CD1c-positive myeloid dendritic cell (primary cell): ENCODE measurements at regions not wholly inside any gene's neighbourhood (a gene's known extent, or its start where the extent isn't known, plus 50 kb on each side); places are given as distances from the start of the nearest gene placed in this dataset.
"Not testable (repeated sequence)": the region's sequence is repeated elsewhere in the genome, so short reads cannot be mapped to it uniquely, and the experiment has no call there.

Experiments
- DNase-seq: peaks from one replicate; pipeline ENCODE4 v3.0.0-alpha.2; 2016; ENCODE audit errors: extremely low spot score

- no peak for DNase-seq
Measured at GRCh38 chr11:103805688-103806009, 230.8 kb upstream of the DDI1 start.

- DNase-seq: no peak
Measured at GRCh38 chr11:103806130-103806895, 230.1 kb upstream of the DDI1 start.

GRCh38 chr11:103807806-103808205 lies 228.6 kb upstream of the DDI1 start:
- no peak for DNase-seq

- DNase-seq: no peak
Measured at GRCh38 chr11:103808252-103808651, 228.2 kb upstream of the DDI1 start.

- no peak for DNase-seq
Measured at GRCh38 chr11:103811870-103812455, 224.5 kb upstream of the DDI1 start.

- no peak for DNase-seq
Measured at GRCh38 chr11:103812680-103813079, 223.8 kb upstream of the DDI1 start.

- DNase-seq: not testable (repeated sequence)
Measured at GRCh38 chr11:103820345-103820744, 216.1 kb upstream of the DDI1 start.

GRCh38 chr11:103824116-103824515 lies 212.3 kb upstream of the DDI1 start:
- DNase-seq: no peak

- DNase-seq: no peak
Measured at GRCh38 chr11:103825469-103825868, 211.0 kb upstream of the DDI1 start.

- no peak for DNase-seq
Measured at GRCh38 chr11:103826856-103827255, 209.6 kb upstream of the DDI1 start.

- no peak for DNase-seq
Measured at GRCh38 chr11:103829596-103829995, 206.8 kb upstream of the DDI1 start.

- no peak for DNase-seq
Measured at GRCh38 chr11:103830205-103830604, 206.2 kb upstream of the DDI1 start.

GRCh38 chr11:103832762-103833161 lies 203.7 kb upstream of the DDI1 start:
- DNase-seq: no peak

- no peak for DNase-seq
Measured at GRCh38 chr11:103842191-103842590, 194.2 kb upstream of the DDI1 start.

- no peak for DNase-seq
Measured at GRCh38 chr11:103842795-103843194, 193.6 kb upstream of the DDI1 start.

GRCh38 chr11:103844327-103845215 lies 191.9 kb upstream of the DDI1 start:
- DNase-seq: no peak

GRCh38 chr11:103845331-103845730 lies 191.1 kb upstream of the DDI1 start:
- no peak for DNase-seq

- DNase-seq: no peak
Measured at GRCh38 chr11:103848686-103849085, 187.8 kb upstream of the DDI1 start.

- DNase-seq: no peak
Measured at GRCh38 chr11:103849366-103849765, 187.1 kb upstream of the DDI1 start.

- DNase-seq: no peak
Measured at GRCh38 chr11:103850419-103851165, 185.8 kb upstream of the DDI1 start.

- no peak for DNase-seq
Measured at GRCh38 chr11:103851166-103851651, 185.2 kb upstream of the DDI1 start.
